Lung (tissue), 11 donors: ENCODE measurements at regions not wholly inside any gene's neighbourhood (a gene's known extent, or its start where the extent isn't known, plus 50 kb on each side); places are given as distances from the start of the nearest gene placed in this dataset.
"Not testable (repeated sequence)": the region's sequence is repeated elsewhere in the genome, so short reads cannot be mapped to it uniquely, and the experiment has no call there.

ENCODE experiments used
- ATAC-seq: fragments of 200-7000 bp; cut with Tn5 transposase; one replicate; pipeline ENCODE4 v1.9.1; 2020; ENCODE audit warnings: moderate number of reproducible peaks; ENCODE audit not compliant: insufficient read depth, low FRiP score
- DNase-seq, 3 donors: peaks; one replicate each; pipeline ENCODE4 v3.0.0-alpha.2; 2013 to 2017
- H3K27ac ChIP-seq, 2 donors: one replicate each; pipeline ENCODE4 v1.5.1; 2013; ENCODE audit warnings: mild to moderate bottlenecking in 2 of 2, moderate library complexity in 2 of 2, control low read depth in 1 of 2, inconsistent platforms in 1 of 2, low read depth in 1 of 2, low read length in 1 of 2
- H3K27me3 ChIP-seq, 3 donors: one replicate each; pipeline ENCODE4 v1.5.1; 2013; ENCODE audit warnings: low read length in 2 of 3; ENCODE audit not compliant: control insufficient read depth in 3 of 3, insufficient read depth in 3 of 3
- H3K36me3 ChIP-seq, 4 donors: one replicate each; pipeline ENCODE4 v1.5.1; 2013; ENCODE audit warnings: low read length in 4 of 4, mild to moderate bottlenecking in 1 of 4, moderate library complexity in 1 of 4; ENCODE audit not compliant: control insufficient read depth in 4 of 4, insufficient read depth in 4 of 4
- H3K4me1 ChIP-seq, 5 donors: one replicate each; pipeline ENCODE4 v1.5.1; 2013; ENCODE audit warnings: low read length in 5 of 5, mild to moderate bottlenecking in 2 of 5, moderate library complexity in 1 of 5; ENCODE audit not compliant: control insufficient read depth in 5 of 5, insufficient read depth in 5 of 5
- H3K4me3 ChIP-seq: one replicate; pipeline ENCODE4 v1.5.1; 2013; ENCODE audit warnings: mild to moderate bottlenecking, control low read depth, moderate library complexity
- H3K9ac ChIP-seq, 2 donors: one replicate each; pipeline ENCODE4 v1.5.1; 2013; ENCODE audit warnings: low read length in 2 of 2, control low read depth in 1 of 2; ENCODE audit not compliant: insufficient read depth in 1 of 2
- H3K9me3 ChIP-seq, 4 donors: one replicate each; pipeline ENCODE4 v1.5.1; 2013; ENCODE audit warnings: low read length in 3 of 4, mild to moderate bottlenecking in 1 of 4, moderate library complexity in 1 of 4; ENCODE audit not compliant: control insufficient read depth in 4 of 4, insufficient read depth in 3 of 4
- CTCF ChIP-seq: IDR thresholded peaks from 2 replicates; pipeline ENCODE4 v1.5.1; 2012; ENCODE audit warnings: mild to moderate bottlenecking; ENCODE audit errors: control extremely low read depth, extremely low read depth
- WGBS, 2 donors: extraction: QIAGEN DNeasy Blood & Tissue Kit; methylation state at CpG; one replicate each; pipeline ENCODE4 v1.1.7; 2013; 5-methylcytosine and 5-hydroxymethylcytosine counted together
- donor health status: control.
- donor health status: control.
- donor health status: Bipolar disorder and iron deficiency.
- donor health status: healthy.
- donor health status: DM: yes; HTN: yes; CAD: no.

- Histone ChIP-seq H3K36me3 (no peaks in the 10 kb centered on the region), H3K9me3 (peaks cover 0 to 28% (median 3%) of the 10 kb centered on the region in 4 donors), H3K9ac (no peak overlapping the region), H3K4me3 (no peak overlapping the region), H3K4me1 (no peaks in the 10 kb centered on the region), H3K27me3 (no peaks in the 10 kb centered on the region), H3K27ac (no peak overlapping the region)
- DNase-seq (no peak), ATAC-seq (no peak)
- TF ChIP-seq CTCF, result no peak
- 78 to 85% methylated on average over 8 of the region's 8 CpGs for WGBS, 2 donors
Measured at GRCh38 chr9:65411901-65412300, 126.9 kb upstream of the FOXD4L5 start.

- H3K27me3 ChIP-seq, result no peaks in the 10 kb centered on the region
- peaks cover 0 to 27% (median 3%) of the 10 kb centered on the region in 4 donors for H3K9me3 ChIP-seq
- WGBS, 2 donors, result 88 to 91% methylated on average over 9 of the region's 9 CpGs
- DNase-seq (no peak), ATAC-seq (no peak)
- H3K4me1 ChIP-seq, result no peaks in the 10 kb centered on the region
- H3K27ac ChIP-seq, result no peak overlapping the region
- no peak for TF ChIP-seq CTCF
- H3K4me3 ChIP-seq, result no peak overlapping the region
- no peak overlapping the region for H3K9ac ChIP-seq
- H3K36me3 ChIP-seq, result no peaks in the 10 kb centered on the region
Measured at GRCh38 chr9:65411336-65411735, 126.3 kb upstream of the FOXD4L5 start.

- Histone ChIP-seq H3K36me3 (no peaks in the 10 kb centered on the region), H3K27me3 (no peaks in the 10 kb centered on the region), H3K9me3 (peaks cover 0 to 29% (median 3%) of the 10 kb centered on the region in 4 donors), H3K9ac (no peak overlapping the region), H3K27ac (no peak overlapping the region), H3K4me3 (no peak overlapping the region), H3K4me1 (no peaks in the 10 kb centered on the region)
- DNase-seq (no peak), ATAC-seq (no peak)
- no peak for TF ChIP-seq CTCF
- 71 to 76% methylated on average over 14 of the region's 14 CpGs for WGBS, 2 donors
Measured at GRCh38 chr9:65410926-65411325, 125.9 kb upstream of the FOXD4L5 start.

GRCh38 chr9:65409471-65409980 lies 124.5 kb upstream of the FOXD4L5 start:
- H3K27me3 ChIP-seq, result no peaks in the 10 kb centered on the region
- no peak overlapping the region for H3K27ac ChIP-seq
- peaks cover 0 to 36% (median 3%) of the 10 kb centered on the region in 4 donors for H3K9me3 ChIP-seq
- no peak for ATAC-seq
- WGBS, 2 donors, result 80 to 86% methylated on average over 13 to 14 of the region's 14 CpGs
- no peak for DNase-seq
- no peak overlapping the region for H3K9ac ChIP-seq
- no peaks in the 10 kb centered on the region for H3K36me3 ChIP-seq
- TF ChIP-seq CTCF, result no peak
- H3K4me1 ChIP-seq, result no peaks in the 10 kb centered on the region
- no peak overlapping the region for H3K4me3 ChIP-seq

- H3K4me1 ChIP-seq, DNase-seq, H3K9ac ChIP-seq, H3K27ac ChIP-seq, ATAC-seq, H3K27me3 ChIP-seq, H3K4me3 ChIP-seq, H3K36me3 ChIP-seq: not testable (repeated sequence)
- H3K9me3 ChIP-seq, result peaks cover 0 to 37% (median 3%) of the 10 kb centered on the region in 4 donors
- WGBS, 2 donors, result 84 to 86% methylated on average over 14 of the region's 14 CpGs
Measured at GRCh38 chr9:65408806-65409205, 123.8 kb upstream of the FOXD4L5 start.
